Left colon (tissue), 2 donors: ENCODE measurements at regions not wholly inside any gene's neighbourhood (a gene's known extent, or its start where the extent isn't known, plus 50 kb on each side); places are given as distances from the start of the nearest gene placed in this dataset.
A peak's percentile ranks its signal among the peaks of the same experiment; 100 is the strongest.
"Not testable (repeated sequence)": the region's sequence is repeated elsewhere in the genome, so short reads cannot be mapped to it uniquely, and the experiment has no call there.

Experiments
- ATAC-seq: fragments of 200-7000 bp; cut with Tn5 transposase; one replicate; pipeline ENCODE4 v1.9.1; 2020; ENCODE audit warnings: mild to moderate bottlenecking, moderate library complexity
- DNase-seq, 2 donors: peaks; one replicate each; pipeline ENCODE4 v3.0.0-alpha.2; 2020
- intact Hi-C, 2 donors: fragments of 100-400 bp; cut with DNase I in 1 of 2; cut with micrococcal nuclease in 1 of 2; formaldehyde crosslinking; loops; one replicate each; pipeline versions ENCODE4 v1.11.2 to v1.14.0; 2022; cut with DNase I, micrococcal nuclease
- donor health status: DM: no; HTN: no; CAD: no.
- donor health status: DM: yes; HTN: yes; CAD: no.

DNA sequence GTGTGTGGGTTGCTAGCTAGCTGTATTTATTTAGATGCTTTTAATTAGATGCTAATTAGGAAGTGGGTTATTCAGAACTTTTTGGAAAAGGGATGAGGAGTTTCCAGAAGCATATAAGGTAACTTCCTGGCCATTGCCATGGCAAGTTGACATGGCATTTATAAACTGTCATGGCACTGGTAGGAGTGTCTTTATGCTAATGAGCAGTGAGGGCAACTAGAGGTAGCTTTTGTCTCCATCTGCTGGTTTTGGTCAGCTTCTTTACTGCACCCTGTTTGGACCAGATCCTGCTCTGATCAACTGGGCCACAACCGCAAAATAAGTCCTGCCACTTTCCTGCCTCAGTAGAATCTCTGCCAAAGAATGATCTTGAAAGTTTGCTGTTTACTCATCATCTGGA, 105.5 kb downstream of the PPIAL4A start:
- DNase-seq, intact Hi-C loops: not testable (repeated sequence)
- ATAC-seq, result peak; percentile 95

DNA sequence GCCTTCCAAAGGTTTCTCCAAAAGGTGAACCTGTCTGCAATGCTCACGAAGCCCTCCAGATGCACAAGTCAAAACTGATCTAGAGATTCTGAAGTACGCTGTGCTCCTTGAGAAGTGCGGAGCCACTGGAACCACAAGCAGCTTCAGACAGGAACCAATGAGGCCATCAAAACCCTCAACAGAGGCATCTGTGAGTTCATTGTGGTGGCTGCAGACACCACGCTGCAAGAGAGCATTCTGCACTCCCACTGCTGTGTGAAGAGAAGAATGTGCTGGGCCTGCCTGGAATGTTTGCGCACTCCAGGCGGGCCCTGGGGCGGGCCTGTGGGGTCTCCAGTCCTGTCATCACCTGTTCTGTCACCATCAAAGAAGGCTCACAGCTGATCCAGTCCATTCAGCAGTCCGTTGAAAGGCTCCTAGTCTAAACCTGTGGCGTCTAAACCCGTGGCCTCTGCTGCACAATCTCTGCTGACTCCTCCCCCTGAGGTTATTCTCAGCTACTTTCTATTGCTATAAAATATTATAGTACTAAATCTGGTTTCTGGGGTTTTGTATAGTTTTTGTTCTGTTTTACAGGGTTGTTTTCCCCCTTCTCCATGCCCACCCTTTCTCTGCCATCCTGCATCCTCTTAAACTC, 111.6 kb downstream of the PPIAL4A start:
- DNase-seq, intact Hi-C loops, ATAC-seq: not testable (repeated sequence)

DNA sequence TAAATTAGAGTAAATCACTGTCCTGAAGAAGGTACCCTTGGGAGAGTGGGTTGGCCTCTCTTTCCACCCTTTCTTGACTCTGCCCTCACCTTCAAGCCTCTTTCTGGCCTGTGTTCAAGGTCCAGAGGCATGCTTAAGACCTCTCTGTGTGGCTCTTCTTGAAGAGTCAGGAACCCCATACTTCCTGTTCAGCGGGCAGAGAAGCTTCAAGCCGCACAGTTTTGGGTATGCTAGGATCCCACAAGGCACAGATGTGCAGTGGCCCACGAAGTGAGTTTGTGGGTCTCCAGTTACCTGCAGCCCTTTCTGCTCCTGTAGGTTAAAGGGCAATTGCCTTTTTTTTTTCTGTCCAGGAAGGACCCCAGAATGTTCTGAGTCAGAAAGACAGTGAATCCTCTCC, 113.7 kb downstream of the PPIAL4A start:
- intact Hi-C loops, DNase-seq, ATAC-seq: not testable (repeated sequence)

DNA sequence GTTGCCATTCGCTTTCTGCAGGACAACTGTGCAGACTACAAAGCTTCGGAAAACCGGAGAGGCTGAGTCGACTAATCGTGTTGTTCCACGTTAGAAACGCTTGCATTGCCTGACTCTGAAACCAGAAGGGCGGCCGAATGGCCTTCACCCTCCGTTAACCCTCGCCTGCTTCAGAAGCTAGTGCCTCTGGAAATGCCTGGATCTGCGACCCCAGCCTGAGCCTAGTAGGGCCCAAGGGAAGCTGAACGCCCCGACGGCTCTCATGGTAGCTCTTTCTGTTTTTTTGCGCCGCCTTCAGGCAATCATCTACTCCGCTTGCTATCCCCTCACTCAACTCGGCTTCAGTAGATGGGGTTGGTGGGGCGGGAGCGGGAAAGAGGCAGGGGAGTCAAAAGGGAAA, 117.3 kb downstream of the PPIAL4A start:
- DNase-seq, result not testable (repeated sequence)

DNA sequence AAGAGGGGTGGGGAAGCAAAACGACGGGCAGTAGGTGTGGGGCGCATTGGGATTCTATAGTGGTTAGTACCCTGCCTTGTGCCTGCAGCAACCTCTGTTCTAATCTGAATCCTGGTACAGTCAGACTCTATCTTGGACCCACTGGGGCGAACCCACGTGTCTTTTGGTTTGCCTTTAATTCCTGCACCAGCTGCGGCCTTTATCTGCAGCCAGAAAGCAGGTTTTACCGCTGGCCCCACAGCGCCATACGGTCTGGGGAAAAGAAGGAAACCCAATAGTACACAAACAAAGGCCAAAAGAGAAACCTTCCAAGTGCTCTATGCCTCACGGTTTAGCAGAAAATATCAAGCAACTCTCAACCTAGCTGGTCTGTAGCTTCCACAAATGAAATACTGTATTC, 118.2 kb downstream of the PPIAL4A start:
- ATAC-seq, DNase-seq, intact Hi-C loops: not testable (repeated sequence)

More for the DNA sequence above, 117.3 kb downstream of the PPIAL4A start:
- intact Hi-C loops, ATAC-seq: not testable (repeated sequence)

DNA sequence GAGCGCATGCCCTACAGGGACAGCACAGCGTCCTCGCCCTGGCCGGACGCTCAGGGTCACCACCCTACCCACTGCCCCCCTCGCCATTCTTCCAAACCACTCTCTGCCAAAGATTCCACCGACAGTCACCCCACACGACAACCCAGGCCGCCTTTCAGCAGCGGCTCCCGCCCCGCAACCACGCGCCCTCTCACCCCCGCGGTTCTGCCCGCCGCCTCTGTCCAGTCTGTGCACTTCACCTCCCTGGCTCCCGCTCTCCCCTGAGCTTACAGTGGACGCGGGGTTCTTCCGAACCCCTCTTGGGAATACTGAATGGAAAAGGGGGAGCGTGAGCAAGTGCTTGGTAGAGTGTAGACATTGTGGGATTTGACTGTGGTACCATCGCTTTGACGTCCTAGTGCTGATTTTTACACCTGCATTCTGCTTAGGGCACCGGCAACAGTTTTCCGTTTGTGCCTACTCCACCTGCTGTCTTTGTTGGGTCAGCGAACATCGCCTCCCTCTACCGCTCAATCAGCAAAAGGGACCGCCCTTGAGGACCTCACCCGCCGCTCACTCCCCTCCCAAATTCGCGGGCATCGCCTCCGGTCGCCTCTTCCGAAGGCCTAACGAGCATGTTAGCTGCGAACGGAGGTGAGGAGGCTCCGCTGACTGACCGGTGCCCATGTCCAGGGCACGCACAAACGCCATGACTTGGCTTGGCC, 119.1 kb downstream of the PPIAL4A start:
- intact Hi-C loops, DNase-seq, ATAC-seq: not testable (repeated sequence)

DNA sequence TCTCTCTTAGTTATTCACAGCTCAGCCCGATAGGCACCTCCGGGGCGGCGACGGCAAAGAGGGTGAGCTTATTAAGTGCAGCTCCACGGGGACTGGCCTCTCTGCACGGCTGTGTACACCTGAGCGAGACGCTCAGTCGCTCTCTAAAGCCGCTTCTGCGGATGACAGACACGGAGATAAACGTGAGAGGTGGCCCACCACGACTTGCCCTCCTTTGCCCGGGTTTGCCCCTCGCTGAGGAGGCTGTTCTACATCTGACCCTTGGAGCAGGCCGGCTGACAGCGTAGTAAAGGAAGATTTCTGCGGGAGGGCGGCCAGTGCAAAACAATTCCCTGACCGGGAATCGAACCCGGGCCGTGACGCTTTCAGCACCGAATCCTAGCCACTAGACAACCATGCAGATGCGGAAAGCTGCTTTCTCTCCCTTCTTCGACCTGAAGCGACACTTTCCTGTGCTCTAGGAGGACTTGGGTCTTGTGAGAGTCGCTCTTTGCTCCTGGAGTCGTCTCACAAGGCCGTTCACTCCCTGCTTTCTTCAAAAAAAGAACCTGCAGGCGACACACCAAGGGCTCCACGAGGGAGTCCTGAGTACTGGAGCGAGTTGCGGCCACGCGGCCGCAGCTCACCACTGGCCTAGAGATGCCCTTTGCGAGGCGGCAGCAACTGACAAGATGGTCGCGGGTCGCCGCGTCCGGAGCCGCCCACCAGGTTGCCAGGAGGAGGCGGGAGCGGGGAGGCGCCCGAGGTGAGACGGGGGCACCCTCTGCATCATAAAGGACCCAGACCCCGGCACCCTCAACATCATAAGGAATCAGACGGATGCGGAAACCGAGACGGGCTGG, 119.9 kb downstream of the PPIAL4A start:
- DNase-seq, result peak in 1 of 2 donors; percentile 42
- peak; percentile 24 for ATAC-seq
- intact Hi-C loops, result not testable (repeated sequence)

DNA sequence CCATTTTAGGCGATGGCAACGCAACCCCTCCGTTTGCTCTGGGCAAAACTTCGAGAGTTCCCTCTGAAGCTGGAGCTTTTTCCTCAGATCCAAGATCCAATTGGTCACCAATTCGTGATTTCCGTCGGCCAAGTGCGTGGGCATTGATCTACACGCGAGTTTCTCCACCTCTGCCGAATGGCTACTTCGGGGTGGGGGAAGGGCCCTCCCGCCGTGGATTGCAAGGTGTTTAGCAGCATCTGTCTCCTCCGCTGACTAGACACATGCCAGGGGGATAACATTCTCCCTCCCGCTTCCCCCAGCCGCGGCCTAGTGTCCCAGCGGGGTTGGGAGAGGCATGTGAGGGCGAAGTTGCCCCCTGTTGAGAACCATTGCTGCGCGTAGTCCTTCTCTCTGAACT, 120.6 kb downstream of the PPIAL4A start:
- ATAC-seq, intact Hi-C loops, DNase-seq: not testable (repeated sequence)

DNA sequence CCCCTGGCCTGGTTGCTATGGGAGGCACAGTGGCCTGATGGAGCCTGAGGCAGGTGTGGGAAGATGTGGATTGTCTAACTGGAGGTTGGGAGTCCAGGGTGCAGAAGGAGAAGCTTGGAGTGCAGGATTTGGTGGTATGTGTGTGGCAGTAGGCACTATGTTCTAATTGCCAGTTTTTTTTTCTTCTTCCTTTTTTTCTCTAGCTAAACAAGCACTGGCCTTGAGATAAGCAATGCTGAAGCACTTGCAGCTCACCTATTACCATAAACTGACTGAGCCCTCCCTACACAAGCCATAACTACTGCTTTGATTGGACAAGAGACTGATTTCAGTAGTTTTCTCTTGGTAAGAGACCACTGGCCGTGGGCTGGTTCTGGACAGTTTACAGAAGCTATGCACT, 123.6 kb downstream of the PPIAL4A start:
- ATAC-seq, DNase-seq, intact Hi-C loops: not testable (repeated sequence)

DNA sequence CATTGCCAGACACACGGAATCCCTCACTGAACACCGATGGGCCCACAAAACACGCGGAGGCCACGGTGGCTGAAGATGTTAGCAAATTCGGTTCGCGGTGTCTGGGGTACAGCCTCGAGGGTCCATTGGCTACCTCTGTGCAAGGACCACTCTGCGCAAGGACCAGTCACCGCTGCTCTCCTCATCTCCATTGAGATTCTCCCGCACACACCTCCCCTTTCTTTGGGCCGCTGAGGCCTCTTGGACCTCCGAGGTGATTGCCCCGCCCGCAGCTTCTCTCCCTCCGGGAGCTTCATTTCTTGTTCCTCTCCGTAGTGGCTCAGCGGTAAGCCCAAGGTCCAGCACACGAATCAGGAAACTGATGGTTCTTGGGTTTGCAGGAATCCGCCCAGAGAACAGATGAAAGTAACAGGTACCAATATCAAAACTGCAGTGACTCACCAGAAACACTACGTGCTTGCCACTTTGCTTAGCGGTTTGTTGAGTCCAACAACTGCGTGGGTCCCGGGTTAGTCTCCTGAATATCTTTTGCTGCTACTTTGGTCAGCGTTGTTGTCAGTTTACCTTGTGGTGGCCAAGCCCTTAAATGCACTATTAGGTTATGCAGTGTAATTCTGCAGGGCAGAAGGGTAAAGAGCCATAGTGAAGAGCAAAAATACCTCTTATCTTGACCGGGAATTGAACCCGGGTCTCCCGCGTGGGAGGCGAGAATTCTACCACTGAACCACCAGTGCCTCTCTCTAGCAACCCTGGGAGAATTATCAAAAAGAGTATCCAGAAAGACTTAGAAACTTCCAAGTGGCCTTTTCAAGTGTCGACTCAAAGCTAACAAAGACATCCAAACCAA, 126.8 kb downstream of the PPIAL4A start:
- intact Hi-C loops, result not testable (repeated sequence)
- ATAC-seq, result peak; percentile 29

DNA sequence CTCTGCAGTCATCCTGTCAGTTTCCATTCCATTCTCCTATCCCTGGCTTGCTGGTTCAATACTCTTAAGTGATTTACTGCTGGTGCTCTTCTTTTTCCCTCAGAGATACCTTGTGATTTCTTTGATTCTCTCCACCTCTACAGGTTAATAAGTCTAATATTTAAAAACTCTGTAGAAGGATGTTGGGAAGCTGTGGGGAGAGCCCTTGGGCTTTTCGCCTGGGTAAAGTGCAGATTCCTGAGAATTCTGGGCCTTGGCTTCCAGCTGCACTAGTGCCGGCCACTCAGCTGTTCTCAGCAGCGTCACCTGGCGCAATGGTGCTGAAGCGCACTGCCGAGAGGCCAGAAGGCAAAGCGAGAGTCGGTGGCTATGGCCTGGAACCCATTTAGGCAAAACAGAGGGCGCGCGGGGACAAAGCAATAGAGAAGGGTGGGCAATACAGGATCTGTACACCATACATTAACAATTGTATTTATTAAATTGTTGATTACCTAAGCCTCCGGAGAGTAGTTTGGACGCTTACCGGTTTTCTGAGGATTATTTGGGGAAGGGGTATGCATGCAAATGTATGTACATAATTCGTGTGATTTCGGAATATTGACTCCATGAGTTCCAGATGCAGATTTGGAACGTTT, 130.3 kb downstream of the PPIAL4A start:
- intact Hi-C loops, DNase-seq: not testable (repeated sequence)
- ATAC-seq, result peak; percentile 88

More for the DNA sequence above, 126.8 kb downstream of the PPIAL4A start:
- not testable (repeated sequence) for DNase-seq

DNA sequence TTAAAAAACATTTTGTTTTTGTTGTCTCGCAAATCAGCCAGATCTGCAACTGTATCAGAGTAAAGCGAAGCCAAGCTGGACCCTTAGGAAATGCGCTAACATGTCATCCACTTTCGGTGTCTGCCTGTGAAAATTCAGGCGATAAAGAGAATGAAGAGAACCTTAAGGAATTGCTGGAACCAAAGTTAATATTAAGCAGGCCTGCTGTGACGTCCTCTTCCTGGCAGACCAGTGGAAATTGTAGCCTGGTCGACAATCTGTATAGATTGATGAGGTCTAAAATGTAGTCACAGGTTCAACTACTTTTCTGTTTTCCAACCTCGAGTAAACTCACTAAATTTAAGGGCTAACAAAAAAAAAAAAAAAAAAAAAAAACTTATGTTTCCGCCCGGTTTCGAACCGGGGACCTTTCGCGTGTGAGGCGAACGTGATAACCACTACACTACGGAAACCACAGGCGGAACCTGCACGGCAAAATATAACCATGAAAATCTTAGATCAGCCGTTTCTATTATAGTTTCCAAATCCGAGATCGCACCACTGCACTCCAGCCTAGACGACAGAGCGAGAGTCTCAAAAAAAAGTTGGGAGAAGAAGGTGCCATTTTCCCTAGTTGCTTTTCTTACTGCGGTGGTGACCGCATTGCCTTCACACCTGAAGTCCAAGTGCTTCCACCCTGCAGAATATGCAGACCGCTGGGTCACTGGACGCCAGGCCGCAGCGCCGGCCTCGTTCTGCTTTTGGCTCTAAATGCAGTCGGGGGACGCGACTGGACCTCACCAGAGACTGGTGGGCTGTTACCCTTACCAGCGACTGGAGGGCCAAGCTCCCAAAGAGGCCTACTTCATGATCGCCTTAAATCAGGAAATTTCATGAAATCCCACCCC, 131.0 kb downstream of the PPIAL4A start:
- ATAC-seq (peak; percentile 67), DNase-seq (peak; percentile 27 to 31)
- intact Hi-C loops, result not testable (repeated sequence)

DNA sequence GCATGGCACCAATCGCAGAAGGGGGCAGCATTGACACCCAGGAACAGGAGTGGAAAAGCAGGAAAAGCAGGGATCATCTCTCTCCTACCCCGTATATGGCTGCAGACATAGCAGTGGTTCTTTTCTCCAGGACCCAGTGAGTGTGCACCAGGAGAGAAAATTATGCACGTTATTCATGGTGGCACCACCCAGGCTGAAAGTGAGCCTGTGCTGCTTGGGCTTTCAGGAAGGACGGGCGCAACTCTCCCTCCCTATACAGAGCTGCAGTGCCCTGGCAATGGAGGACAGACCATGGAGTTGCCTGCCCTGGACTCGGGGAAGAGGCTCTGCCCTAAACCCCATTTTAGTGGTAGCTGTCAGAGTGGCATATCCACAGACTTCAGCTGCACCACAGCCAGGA, 132.1 kb downstream of the PPIAL4A start:
- peak; percentile 40 for ATAC-seq

DNA sequence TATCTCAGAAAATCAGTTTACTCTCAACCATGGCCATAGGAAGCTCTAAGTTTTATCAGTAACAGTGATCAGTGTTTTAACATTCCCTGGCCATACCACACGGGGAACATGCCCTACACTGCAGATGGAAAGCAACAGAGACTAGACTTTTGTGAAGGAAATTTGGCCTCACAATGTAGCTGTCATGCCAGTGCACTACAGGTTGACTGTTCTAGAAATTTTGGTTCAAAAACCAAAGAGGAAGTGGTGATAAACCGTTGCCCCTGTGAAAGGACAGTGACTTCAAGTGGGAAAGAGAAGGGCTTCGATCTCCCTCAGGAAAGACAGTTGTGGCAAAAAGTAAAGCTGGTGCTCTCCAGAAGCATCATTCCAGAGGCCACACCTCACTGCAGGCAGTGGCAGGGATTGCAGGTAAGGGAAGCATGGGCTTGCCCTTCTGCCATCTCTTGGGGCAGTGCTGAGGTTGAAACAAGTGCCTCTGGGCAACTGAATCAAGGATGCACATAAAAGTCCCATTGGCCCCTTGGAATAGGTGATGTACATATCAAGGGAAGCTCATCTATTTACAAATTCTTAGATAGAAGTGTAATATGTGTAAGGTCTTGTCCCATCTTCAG, 143.4 kb downstream of the PPIAL4A start:
- DNase-seq, intact Hi-C loops, ATAC-seq: not testable (repeated sequence)

More for the DNA sequence above, 132.1 kb downstream of the PPIAL4A start:
- DNase-seq, intact Hi-C loops: not testable (repeated sequence)

DNA sequence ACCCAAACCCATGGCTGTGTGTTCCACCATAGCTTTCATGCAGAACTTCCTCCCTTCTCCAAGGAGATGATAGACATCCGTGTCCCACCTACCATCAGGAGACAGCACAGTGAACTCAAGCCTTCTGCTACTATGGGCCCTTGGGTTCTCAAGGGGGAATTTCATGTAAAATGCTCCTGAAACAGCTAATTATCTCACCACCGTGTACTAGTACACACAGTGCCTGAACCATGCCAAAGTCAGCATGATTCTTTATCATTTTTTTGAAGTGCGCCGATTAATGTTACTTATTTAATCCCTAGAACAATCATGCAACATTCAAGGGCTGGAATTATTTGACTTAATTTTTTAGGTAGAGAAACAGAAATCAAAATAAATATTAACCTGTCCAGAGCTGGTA, 147.2 kb downstream of the PPIAL4A start:
- intact Hi-C loops, ATAC-seq, DNase-seq: not testable (repeated sequence)

DNA sequence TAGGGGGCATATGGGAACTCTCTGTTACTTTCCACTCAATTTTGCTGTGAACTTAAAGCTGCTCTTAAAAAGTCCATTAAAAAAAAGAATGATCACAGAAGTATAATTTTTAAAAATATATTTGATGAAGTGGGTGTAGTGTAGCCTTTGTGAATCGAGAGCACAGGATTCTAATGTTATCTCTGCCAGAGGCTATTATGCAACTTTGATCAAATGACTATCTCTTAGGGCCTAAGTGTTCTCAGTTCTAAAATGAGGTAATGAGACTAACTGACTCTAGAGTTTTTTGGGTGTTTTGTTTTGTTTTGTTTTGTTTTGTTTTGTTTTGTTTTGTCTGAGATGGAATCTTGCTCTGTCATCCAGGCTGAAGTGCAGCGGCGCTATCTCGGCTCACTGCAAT, 143.2 kb downstream of the FAM72B start:
- ATAC-seq, intact Hi-C loops, DNase-seq: not testable (repeated sequence)
